ENCODE measurements at regions not wholly inside any gene's neighbourhood (a gene's known extent, or its start where the extent isn't known, plus 50 kb on each side); places are given as distances from the start of the nearest gene placed in this dataset.

GRCh38 chr12:89111964-89112363 is 240.3 kb downstream of the DUSP6 start:
- no peak for TF ChIP-seq CTCF (IDR thresholded peaks at IDR 0.05)
- no peak for TF ChIP-seq POLR2A (IDR thresholded peaks at IDR 0.05)
